NCI-H187 (cell line): ENCODE measurements at regions not wholly inside any gene's neighbourhood (a gene's known extent, or its start where the extent isn't known, plus 50 kb on each side); places are given as distances from the start of the nearest gene placed in this dataset.
"Not testable (repeated sequence)": the region's sequence is repeated elsewhere in the genome, so short reads cannot be mapped to it uniquely, and the experiment has no call there.

Source experiments
- DNase-seq, 2 experiments: peaks; one replicate each; lab custom pipeline; 2025; lab: John Stamatoyannopoulos, UW

DNA sequence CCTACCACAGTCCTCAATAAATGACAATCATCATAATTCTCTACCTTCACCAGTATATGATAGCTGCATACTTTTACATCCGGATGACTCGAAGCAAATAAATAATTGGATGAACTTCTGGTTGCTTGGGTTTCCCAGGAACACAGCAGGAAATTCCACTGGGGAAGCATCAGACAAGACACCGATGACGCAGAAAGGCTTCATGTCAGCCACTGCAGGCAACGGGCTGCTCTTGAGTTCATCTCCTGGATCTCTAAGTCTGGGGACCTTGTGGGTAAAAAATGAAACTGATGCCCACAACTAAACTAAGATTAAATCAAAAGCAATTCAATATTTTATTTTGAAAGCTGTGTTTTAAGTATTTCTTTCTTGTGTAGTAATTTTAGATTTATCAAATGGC lies 472.1 kb upstream of the C16orf82 start:
- no peak for DNase-seq

DNA sequence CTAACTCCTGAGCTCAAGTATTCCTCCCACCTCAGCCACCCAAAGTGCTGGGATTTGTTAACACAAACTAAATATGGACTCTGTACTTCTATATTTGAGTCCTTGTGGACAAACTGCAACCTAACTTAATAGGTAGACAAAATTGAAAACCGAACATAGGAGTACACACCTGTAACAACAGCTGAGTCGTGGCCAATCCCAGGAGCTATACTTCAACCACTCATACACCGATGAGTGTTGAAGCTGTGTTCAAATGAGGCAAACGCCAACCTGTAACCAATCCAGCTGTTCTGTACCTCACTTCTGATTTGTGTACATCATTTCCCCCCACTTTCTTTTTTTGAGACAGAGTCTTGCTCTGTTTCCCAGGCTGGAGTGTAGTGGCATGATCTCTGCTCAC lies 471.5 kb upstream of the C16orf82 start:
- DNase-seq = no peak

DNA sequence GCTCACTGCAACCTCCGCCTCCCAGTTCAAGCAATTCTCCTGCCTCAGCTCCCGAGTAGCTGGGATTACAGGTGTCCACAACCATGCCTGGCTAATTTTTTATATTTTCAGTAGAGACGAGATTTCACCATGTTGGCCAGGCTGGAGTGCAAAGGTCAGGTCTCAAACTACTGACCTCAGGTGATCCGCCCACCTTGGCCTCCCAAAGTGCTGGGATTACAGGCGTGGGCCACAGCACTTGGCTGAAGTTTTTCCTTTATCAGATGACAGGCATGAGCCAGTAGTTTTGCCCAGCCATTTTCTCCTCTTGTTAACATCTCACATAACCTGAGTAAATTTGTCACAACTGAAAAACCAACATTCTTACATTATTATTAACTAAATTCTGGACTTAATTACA lies 470.7 kb upstream of the C16orf82 start:
- DNase-seq = not testable (repeated sequence)

DNA sequence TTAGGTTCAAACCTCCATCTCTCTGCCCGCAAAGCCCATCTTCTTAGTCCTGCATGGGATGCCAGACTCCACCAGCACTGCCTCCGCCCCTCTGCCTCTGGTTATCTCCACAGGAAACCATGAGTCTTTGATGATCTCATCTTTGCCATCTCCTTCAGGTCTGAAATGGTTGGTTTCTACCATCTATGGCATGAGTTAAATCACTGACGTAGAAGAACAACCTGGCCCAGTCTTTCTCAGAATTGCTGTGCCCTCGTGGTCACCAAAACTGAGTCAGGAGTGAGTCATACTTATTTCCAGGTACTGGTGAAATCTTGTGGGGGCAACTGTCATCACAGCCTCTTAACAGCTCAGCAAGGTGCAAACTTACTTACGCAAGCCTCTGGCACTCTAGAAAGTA lies 468.7 kb upstream of the C16orf82 start:
- no peak for DNase-seq

DNA sequence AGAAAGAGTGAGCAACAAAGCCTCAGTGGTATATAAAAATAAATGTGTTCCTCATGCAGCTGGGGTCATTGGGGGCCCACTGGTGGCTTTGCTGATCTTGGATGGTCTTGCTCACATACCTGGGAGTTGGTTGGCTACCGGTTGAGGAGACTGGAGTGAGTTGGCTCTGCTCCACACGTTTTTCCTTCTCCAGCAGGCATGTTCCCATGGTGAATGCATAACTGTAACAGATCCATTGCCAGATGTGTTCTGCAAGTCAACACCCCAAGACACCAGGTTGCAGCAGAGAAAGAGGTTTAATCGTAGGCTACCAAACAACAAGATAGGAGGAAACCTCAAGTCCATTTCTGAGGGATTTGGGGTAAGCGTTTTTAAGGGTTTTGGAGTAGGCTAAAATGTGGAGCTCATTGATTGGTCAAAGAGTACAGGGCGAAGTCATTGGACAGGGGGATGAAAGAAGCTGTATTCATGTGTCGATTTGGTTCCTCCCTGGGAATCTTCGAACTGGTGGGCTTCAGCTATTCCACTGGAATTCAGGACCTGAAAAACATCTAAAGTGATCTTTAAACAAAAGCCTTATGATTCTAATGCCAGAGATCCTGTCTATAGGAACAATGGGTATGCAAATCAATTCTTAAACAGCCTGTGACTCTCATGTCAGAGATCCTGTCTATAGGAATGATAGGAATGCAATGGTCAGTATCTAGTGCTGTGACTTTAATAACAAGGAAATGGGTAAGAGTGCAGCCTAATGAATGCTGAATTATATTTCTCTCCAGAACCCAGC lies 467.5 kb upstream of the C16orf82 start:
- DNase-seq = no peak

DNA sequence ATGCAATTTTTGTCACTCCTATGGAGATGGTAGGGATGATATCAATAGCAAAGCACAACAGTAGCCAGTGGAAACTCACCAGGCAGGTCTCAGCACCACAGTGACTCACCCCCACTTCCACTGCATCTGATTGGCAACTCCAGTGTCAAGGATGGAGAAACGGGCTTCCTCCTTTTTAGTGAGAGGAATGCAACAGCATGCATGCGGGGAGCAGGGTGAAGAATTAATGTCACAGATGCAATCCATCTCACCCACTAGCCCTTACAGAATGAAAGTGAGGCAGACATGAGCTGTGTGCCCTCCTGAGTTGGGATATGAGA lies 467.0 kb upstream of the C16orf82 start:
- DNase-seq = no peak

DNA sequence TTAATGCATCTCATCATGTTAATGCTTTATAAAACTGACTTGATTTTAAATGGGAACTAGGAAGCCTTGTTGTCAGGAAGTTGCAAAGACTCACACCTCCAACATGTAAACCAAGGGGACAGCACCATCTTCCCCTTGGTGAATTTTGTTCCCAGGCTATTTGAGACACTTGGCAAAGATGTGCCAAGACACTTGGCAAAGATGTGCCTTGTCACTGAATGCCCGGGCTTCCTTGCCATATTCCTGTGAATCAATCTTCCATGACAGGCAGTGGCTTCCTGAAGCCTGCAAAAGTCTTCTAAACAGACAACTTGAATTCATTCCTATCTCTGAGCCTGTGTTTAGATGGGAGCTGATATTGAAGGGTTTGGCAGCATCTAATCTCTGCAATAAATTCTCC lies 465.4 kb upstream of the C16orf82 start:
- DNase-seq = no peak

DNA sequence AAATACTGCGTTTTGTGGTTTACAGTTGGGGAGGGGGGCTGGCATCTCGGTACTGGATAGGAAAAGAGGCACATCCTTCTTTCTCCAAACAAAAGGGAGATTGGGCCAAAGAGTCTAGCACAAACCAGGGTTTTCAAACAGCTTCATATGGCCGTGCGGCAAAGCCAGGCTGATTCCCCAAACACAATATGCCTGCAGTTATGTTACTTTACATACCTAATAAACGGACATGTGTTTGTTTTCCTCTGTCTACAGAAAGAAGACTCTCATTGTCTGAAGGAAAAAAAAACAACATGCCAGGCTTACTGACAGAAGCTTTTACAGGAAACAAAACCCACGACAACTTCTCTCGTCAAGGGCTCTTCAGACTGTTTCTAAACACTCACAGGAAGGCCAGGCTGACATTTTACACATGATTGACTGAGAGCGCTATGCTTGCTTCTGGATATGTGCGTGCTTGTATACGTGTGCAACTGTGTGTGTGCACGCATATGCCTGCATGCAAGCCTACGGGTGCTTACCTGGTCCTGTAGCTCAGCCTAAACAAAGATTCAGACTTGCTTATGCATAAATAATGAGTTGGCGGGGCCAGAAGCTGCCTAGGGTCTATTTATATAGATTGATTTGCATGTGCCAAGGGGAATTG lies 461.0 kb upstream of the C16orf82 start:
- DNase-seq = peak; percentile 9 to 57

DNA sequence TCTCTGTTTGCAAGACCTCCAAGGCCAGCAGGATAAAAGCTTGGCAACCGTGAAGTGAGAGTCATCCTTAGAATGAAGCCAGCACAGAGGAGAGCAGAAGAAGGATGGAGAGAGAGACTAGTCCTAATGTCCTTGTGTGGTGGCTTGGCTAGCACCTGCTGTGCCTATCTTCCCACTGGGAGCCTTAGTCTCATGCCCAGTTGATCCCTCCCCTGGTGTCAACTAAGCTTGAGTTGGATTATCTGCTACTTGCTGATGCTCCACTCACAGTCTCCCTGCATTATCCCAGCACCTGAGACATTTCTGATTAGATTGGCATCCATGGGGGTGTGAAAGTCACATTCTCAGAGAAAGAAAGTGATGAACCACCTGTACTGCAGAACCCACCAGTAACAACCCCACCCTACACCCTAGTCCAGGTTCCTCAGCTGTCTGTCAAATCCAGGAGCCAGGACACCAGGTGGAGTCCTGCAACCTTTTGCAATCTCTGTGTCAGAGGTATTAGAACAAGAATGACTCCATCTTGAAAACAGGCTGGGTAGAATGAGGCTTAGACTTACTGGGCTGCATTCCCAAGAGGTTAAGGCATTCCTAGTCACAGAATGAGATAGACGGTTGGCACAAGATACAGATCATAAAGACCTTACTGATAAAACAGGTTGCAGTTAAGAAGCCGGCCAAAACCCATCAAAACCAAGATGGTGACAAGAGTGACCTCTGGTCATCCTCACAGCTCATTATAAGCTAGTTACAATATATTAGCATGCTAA lies 460.2 kb upstream of the C16orf82 start:
- no peak for DNase-seq

DNA sequence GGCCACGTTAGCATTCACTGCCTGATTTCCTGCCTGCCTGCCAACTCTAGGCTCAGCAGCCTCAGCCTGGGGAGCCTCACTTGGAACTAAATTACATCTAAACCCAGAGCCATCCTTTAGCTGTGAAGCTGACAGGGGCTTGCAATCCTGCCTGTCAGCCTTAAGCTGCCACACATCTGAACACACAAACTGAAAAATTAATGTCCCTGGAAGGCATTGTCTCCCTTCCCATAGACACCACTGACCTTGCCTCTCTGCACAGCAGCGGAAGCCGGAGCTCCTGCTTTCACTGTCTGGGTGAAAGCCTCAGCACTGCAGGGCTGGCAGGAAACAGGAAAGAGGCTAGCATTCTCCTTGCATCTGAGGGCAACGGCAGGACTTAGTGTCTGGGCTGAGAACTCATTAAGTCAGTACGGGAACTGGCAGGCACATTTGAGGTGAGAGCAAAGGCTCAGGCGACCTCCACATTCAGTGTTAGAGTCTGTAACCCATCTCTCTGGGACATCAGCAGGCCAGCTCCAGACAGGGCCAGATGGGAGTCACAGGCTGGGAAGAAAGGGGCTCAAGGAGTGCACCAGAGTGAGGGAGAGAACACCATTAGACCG lies 452.4 kb upstream of the C16orf82 start:
- DNase-seq = no peak

DNA sequence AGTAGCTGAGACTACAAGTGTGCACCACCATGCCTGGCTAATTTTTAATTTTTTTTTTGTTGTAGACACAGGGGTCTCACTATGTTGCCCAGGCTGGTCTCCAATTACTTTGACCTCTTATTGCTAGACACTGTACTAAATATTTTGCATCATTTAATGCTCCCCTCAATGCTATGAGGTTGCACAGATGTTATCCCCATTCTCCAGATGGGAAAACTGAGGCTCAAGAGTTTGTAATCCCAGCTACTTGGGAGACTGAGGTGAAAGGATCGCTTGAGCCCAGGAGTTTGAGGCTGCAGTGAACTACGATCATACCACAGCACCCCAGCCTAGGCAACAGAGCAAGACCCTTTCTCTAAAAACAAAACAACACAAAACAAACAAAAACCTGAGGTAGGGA lies 443.3 kb upstream of the C16orf82 start:
- no peak for DNase-seq

DNA sequence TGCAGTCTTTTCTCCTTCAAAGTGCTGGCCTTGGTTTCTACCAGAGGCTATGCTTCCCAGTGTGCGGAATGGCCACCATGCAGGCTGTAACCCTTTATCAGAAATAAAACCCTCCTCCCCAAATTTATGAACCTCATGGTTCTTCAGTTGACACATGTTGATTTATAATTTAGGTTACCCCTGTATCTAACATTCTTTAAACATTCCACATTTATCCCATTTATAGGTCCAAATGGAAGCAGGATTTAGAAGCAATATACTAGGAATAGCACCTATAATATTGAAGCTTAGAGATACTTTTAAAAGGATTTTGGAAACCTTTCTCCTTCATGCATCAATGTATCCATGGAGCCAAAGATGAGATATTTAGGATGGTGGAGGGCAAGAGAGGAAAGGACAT lies 438.8 kb upstream of the C16orf82 start:
- no peak for DNase-seq

DNA sequence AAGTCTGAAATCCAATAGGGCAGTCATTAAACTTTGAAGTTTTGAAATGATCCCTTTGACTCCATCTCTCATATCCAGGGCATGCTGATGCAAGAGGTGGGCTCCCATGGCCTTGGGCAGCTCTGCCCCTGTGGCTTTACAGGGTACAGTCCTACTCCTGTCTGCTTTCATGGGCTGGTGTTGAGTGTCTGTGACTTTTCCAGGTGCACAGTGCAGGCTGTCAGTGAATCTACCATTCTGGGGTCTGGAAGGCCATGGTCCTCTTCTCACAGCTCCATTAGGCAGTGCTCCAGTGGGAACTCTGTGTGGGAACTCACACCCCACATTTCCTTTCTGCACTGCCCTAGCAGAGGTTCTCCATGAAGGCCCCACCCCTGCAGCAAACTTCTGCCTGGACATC lies 435.4 kb upstream of the C16orf82 start:
- not testable (repeated sequence) for DNase-seq

DNA sequence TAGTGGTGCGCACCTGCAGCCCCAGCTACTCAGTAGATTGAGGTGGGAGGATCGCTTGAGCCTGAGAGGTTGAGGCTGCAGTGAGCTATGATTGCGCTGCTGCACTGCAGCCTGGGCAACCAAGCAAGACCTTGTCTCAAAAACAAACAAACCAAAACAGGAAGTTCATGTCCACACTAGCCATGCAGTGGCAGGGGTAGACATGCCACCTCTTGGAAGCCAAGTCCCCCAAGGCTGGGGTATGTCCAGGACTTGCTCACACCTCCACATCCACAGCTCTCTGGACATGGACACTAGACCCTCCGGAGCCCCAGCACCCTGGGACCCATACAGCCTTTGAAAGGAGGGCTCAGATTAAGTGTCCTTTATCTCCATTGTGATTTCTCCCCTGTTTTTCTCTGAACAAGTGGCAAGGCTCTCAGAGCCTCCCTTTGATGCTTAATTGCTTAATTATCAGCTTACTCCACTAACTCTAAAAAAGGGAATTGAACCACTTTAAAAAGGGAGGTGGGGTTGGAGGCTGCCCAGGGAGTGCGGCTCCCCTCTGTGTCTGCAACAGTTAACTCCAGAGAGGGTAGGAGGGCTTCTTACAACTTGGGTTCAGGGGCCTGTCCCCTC lies 424.6 kb upstream of the C16orf82 start:
- no peak for DNase-seq

DNA sequence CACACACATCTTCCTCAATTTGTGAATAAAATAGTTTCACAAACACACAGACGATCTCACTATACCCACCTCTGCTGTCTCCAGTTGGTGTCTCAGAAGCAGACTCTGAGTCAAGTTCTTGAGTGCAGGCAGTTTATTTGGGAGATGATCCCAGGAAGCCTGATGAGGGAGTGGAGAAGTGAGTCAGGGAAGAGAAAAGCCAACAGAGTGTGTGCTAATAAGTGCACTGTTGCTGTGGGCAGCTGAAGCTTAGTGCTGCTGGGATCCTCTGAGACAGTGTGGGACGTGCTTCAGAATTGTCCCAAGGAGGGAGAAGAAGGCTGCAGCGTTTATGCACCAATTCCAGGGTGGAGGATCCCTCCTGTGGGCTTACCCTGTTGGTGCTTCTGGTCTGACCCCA lies 423.2 kb upstream of the C16orf82 start:
- DNase-seq = no peak

DNA sequence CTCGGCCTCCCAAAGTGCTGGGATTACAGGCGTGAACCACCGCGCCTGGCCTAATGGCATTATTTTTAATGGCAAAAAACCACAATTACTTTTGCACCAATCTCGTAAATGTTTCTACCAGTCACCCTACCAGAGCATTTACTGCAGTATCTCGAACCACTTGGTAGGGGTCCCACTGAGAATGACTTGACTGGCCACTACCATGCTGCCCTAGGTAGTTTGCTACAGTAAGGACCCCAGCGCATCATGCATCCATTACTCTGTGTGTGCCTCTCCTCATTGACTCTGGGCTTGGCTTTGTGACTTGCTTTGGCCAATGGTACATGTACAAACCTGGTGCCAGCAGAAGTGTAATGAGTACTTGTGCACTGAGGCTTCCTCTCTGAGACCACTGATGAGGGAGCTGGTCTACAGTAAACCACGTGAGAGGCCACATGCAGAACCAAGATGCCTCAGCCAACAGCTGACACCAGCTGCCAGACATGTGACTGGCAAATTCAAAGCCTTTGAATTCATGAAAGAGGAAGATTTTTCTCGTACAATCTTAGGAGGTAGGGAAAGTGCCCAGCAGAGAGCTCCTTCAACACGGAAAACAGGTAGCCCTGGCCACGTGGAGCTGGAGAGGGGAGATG lies 421.7 kb upstream of the C16orf82 start:
- DNase-seq = no peak

DNA sequence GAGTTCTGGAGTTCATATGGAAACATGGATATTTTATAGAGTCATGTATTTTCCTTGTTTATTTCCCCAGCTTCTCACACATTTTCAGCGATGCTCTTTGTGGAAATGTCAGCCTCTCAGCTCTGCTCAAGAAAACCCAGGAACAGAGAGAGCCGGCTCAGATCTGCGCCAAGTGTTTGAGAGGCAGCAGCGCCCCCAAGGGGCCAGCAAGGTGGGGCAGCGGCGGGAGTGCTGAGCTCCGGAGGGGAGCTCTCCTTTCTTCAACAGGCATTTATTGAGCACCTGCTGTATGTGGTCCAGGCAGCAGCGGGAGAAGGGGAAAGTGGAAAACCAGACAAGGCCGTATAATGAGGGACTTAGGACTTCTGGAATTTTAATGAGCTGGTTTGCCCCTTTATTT lies 421.1 kb upstream of the C16orf82 start:
- no peak for DNase-seq

DNA sequence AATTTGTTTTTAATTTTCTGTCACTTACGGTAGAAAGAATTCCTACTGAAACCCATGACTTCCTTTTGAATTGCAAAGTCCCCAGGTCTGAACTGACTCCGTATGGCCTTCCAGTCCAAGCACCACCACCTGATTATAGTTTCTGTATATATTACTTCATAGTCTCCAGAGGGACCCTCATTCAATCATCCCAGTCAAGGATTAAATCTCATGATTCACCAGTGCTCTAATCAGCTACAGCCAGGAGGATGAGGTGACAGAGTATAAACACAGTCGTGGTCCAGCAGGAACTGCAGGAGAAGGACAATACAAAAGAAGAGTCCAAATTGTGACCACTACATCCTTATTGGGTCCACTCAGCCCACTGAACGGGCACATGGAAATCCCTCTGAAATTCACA lies 418.9 kb upstream of the C16orf82 start:
- no peak for DNase-seq

DNA sequence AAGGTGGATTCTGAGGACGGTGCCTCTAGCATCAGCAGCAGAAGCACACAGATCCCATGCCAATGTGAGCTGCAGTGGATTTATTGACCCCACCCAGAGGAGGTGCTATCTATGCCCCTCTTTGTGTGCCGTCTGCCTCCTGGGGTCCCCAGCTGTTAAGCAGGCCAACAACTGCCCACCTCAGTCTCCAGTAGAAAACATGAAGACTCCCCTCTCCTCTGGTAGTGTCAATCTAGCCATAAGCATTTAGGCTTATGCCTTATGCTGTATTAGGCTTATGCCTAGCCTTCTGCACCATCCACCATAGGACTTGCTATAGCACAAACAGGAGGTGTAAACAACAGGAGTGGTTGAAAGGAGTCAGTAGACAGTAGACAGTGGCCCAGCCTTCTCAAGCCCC lies 417.9 kb upstream of the C16orf82 start:
- DNase-seq = no peak

DNA sequence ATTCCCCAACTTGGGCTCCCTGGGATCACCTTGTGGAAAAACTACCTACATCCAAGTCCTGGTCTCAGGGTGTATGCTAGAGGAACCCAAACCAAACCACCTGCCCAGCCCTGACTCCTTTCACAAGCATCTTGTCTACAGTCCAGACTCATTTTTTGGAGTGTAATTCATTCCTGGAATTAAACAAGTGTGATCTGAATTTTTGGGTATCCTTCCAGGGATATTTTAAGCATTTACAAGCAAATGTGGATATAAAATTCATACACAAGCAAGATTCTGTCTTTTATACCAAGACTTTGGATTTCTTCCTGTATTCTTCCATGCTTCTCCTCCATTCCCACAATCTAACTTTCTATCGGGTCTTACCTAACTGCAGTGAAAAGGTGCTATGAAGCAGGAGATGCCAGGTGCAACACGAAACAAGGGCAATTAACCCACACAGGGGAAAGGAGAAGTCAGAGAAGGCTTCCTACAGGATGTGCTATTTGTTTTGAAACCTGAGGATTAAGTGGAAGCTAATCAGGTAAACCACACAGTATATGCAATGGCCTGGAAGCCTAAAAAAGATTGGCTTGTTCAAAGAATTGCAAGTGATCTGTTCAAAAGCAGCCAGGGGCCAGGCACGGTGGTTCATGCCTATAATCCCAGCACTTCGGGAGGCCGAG lies 417.2 kb upstream of the C16orf82 start:
- DNase-seq = peak in 1 of 2 experiments; percentile 11

DNA sequence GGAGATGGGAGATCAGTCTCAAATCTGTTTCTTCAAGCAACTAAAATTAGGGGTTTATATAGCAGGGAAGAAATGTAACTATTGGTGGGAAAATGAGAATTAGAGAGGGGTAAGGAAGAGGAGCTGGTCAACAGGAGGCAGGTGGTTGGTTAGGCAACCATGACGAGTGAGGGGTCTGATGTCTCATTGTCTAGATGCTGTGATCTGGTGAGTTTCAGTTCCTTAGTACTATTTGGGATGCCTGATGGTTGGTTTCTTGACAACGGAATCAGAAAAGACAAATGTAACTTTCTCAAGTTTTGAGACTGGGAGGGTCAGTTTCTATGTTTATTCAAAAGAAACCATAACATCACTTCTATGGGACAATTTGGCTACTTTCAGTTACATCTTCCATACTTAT lies 415.3 kb upstream of the C16orf82 start:
- DNase-seq = no peak
